ENCODE measurements at regions not wholly inside any gene's neighbourhood (a gene's known extent, or its start where the extent isn't known, plus 50 kb on each side); places are given as distances from the start of the nearest gene placed in this dataset.

DNA sequence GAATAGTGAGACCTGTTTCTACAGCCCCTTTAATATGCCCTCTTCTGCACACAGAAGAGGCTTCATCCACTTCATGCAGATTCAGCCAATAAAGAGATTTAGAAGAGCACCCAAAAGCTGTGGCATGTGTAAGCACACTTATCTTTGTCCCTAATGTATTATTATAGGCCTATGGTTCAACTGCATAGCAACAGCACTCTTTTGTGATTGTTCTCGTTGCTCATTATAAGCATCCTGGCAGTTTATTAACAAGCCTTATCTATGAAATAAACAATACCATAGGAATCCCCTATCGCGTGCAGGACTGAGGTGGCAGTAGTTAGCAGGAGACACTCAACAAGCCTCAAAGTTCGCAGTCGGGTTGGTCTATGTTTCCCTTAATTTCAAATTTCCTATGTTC, 138.5 kb upstream of the BEND6 start:
- TF ChIP-seq, protein P1, sequence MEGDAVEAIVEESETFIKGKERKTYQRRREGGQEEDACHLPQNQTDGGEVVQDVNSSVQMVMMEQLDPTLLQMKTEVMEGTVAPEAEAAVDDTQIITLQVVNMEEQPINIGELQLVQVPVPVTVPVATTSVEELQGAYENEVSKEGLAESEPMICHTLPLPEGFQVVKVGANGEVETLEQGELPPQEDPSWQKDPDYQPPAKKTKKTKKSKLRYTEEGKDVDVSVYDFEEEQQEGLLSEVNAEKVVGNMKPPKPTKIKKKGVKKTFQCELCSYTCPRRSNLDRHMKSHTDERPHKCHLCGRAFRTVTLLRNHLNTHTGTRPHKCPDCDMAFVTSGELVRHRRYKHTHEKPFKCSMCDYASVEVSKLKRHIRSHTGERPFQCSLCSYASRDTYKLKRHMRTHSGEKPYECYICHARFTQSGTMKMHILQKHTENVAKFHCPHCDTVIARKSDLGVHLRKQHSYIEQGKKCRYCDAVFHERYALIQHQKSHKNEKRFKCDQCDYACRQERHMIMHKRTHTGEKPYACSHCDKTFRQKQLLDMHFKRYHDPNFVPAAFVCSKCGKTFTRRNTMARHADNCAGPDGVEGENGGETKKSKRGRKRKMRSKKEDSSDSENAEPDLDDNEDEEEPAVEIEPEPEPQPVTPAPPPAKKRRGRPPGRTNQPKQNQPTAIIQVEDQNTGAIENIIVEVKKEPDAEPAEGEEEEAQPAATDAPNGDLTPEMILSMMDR (IDR thresholded peaks at IDR 0.05): no peak
- TF ChIP-seq POLR2A (IDR thresholded peaks at IDR 0.05): no peak

Data from thyroid gland (tissue), 4 donors.